Spleen (tissue), 11 donors: ENCODE measurements at regions not wholly inside any gene's neighbourhood (a gene's known extent, or its start where the extent isn't known, plus 50 kb on each side); places are given as distances from the start of the nearest gene placed in this dataset.
"Not testable (repeated sequence)": the region's sequence is repeated elsewhere in the genome, so short reads cannot be mapped to it uniquely, and the experiment has no call there.

Source experiments
- DNase-seq: peaks from one replicate; pipeline ENCODE4 v3.0.0-alpha.2; 2020
- H3K27ac ChIP-seq, 8 donors: fragments of 200-600 bp; sonication (generic) in 7 of 8; 1 replicate in 4 of 8; 2 replicates in 4 of 8; pipeline versions ENCODE4 v1.5.0 to v1.8.0; 2016 to 2021; ENCODE audit warnings: inconsistent platforms in 4 of 8, mild to moderate bottlenecking in 4 of 8, moderate library complexity in 1 of 8
- H3K27me3 ChIP-seq, 7 donors: fragments of 200-600 bp; sonication (generic) in 6 of 7; replicated peaks in 1 of 7; 1 replicate in 4 of 7; 2 replicates in 3 of 7; pipeline versions ENCODE4 v1.5.0 to v1.8.0; 2016 to 2021; ENCODE audit warnings: inconsistent platforms in 3 of 7, mild to moderate bottlenecking in 1 of 7
- H3K36me3 ChIP-seq, 6 donors: fragments of 200-600 bp; sonication (generic) in 5 of 6; 1 replicate in 4 of 6; 2 replicates in 2 of 6; pipeline versions ENCODE4 v1.5.0 to v1.8.0; 2016 to 2021; ENCODE audit warnings: inconsistent platforms in 2 of 6
- H3K4me1 ChIP-seq, 6 donors: fragments of 200-600 bp; sonication (generic) in 5 of 6; 1 replicate in 3 of 6; 2 replicates in 3 of 6; pipeline versions ENCODE4 v1.5.0 to v1.8.0; 2016 to 2021; ENCODE audit warnings: inconsistent platforms in 3 of 6
- H3K4me3 ChIP-seq, 8 donors: fragments of 200-600 bp; sonication (generic) in 7 of 8; 1 replicate in 4 of 8; 2 replicates in 4 of 8; pipeline versions ENCODE4 v1.5.0 to v1.8.0; 2016 to 2021; ENCODE audit warnings: inconsistent platforms in 4 of 8, mild to moderate bottlenecking in 4 of 8, moderate library complexity in 2 of 8
- H3K9me3 ChIP-seq, 8 donors: fragments of 200-600 bp; sonication (generic) in 7 of 8; 1 replicate in 4 of 8; 2 replicates in 4 of 8; pipeline versions ENCODE4 v1.5.0 to v1.8.0; 2016 to 2021; ENCODE audit warnings: inconsistent platforms in 4 of 8
- CTCF ChIP-seq, 11 experiments: fragments of 200-600 bp in 7 of 11; fragments of 450-650 bp in 4 of 11; sonication (generic) in 4 of 11; IDR thresholded peaks in 8 of 11; conservative IDR thresholded peaks in 3 of 11; 1 replicate in 7 of 11; 2 replicates in 4 of 11; pipeline versions ENCODE4 v1.4.0 to v1.8.0; 2016 to 2021; ENCODE audit warnings: antibody characterized with exemption in 11 of 11, inconsistent platforms in 4 of 11, mild to moderate bottlenecking in 1 of 11
- POLR2A ChIP-seq, 3 donors: fragments of 450-650 bp; IDR thresholded peaks; one replicate each; pipeline ENCODE4 v1.5.1; 2017; ENCODE audit warnings: antibody characterized with exemption in 3 of 3, mild to moderate bottlenecking in 1 of 3
- POLR2AphosphoS5 ChIP-seq, 3 donors: sonication (generic); formaldehyde crosslinking; IDR thresholded peaks; one replicate each; pipeline ENCODE4 v1.5.1; 2017; ENCODE audit warnings: antibody characterized with exemption in 3 of 3
- WGBS, 5 donors: extraction: QIAGEN DNeasy Blood & Tissue Kit in 3 of 5; methylation state at CpG; one replicate each; pipeline versions ENCODE4 v1.1.5 to v1.1.7; 2013 to 2018; 5-methylcytosine and 5-hydroxymethylcytosine counted together
- intact Hi-C: fragments of 100-400 bp; cut with DNase I; formaldehyde crosslinking; loops from one replicate; pipeline ENCODE4 v1.15.0; 2023; ENCODE audit warnings: low total_unique reads
- donor health status: healthy with polysubstance abuse.
- donor health status: DM: no; HTN: no; CAD: no; lungs with moderate emphysema.
- donor health status: DM: no; HTN: no; CAD: no.
- donor health status: Bipolar disorder and iron deficiency.
- donor health status: healthy.
- donor health status: DM: no; HTN: no; CAD: no.
- donor health status: DM: yes; HTN: yes; CAD: no.

- H3K4me1 ChIP-seq: no peaks in the 10 kb centered on the region
- no peaks in the 10 kb centered on the region for H3K27me3 ChIP-seq
- H3K27ac ChIP-seq: no peak overlapping the region
- no peak overlapping the region for H3K4me3 ChIP-seq
- no peaks in the 10 kb centered on the region for H3K9me3 ChIP-seq
- 71 to 86% (median 75%) methylated on average over 2 of the region's 2 CpGs for WGBS, 5 donors
- TF ChIP-seq POLR2AphosphoS5 (IDR thresholded peaks at IDR 0.05) (no peak), CTCF (IDR thresholded peaks at IDR 0.05 in 8 of 11, conservative IDR thresholded peaks at IDR 0.05 in 3 of 11) (no peak), POLR2A (IDR thresholded peaks at IDR 0.05) (no peak)
- H3K36me3 ChIP-seq: no peaks in the 10 kb centered on the region
- intact Hi-C loops: no loop called here
- DNase-seq: no peak
Measured at GRCh38 chr6:80517525-80517924, 411.1 kb downstream of the BCKDHB start.

GRCh38 chr6:80510521-80510920 lies 404.1 kb downstream of the BCKDHB start:
- H3K4me3 ChIP-seq, H3K27me3 ChIP-seq, DNase-seq, H3K27ac ChIP-seq, H3K4me1 ChIP-seq, H3K36me3 ChIP-seq, intact Hi-C loops, H3K9me3 ChIP-seq: not testable (repeated sequence)
- WGBS, 5 donors: 85 to 96% (median 91%) methylated on average over 1 of the region's 1 CpG

GRCh38 chr6:80508885-80509630 lies 402.6 kb downstream of the BCKDHB start:
- Histone ChIP-seq H3K36me3 (no peaks in the 10 kb centered on the region), H3K27ac (no peak overlapping the region), H3K4me1 (no peaks in the 10 kb centered on the region), H3K4me3 (no peak overlapping the region), H3K27me3 (no peaks in the 10 kb centered on the region), H3K9me3 (no peaks in the 10 kb centered on the region)
- intact Hi-C loops: no loop called here
- DNase-seq: no peak
- no peak for TF ChIP-seq POLR2AphosphoS5 (IDR thresholded peaks at IDR 0.05)
- no peak for TF ChIP-seq CTCF (IDR thresholded peaks at IDR 0.05 in 8 of 11, conservative IDR thresholded peaks at IDR 0.05 in 3 of 11)
- TF ChIP-seq POLR2A (IDR thresholded peaks at IDR 0.05): no peak

GRCh38 chr6:80504882-80505281 lies 398.4 kb downstream of the BCKDHB start:
- no peaks in the 10 kb centered on the region for H3K9me3 ChIP-seq
- H3K27me3 ChIP-seq: no peaks in the 10 kb centered on the region
- H3K27ac ChIP-seq: no peak overlapping the region
- TF ChIP-seq CTCF (IDR thresholded peaks at IDR 0.05 in 8 of 11, conservative IDR thresholded peaks at IDR 0.05 in 3 of 11) (no peak), POLR2AphosphoS5 (IDR thresholded peaks at IDR 0.05) (no peak)
- DNase-seq: no peak
- H3K36me3 ChIP-seq: no peaks in the 10 kb centered on the region
- H3K4me3 ChIP-seq: no peak overlapping the region
- 71 to 92% (median 83%) methylated on average over 3 of the region's 3 CpGs for WGBS, 5 donors
- intact Hi-C loops: no loop called here
- no peaks in the 10 kb centered on the region for H3K4me1 ChIP-seq

GRCh38 chr6:80503660-80504059 lies 397.2 kb downstream of the BCKDHB start:
- Histone ChIP-seq H3K4me3 (no peak overlapping the region), H3K9me3 (no peaks in the 10 kb centered on the region), H3K4me1 (no peaks in the 10 kb centered on the region), H3K27me3 (no peaks in the 10 kb centered on the region), H3K36me3 (no peaks in the 10 kb centered on the region), H3K27ac (no peak overlapping the region)
- TF ChIP-seq POLR2AphosphoS5 (IDR thresholded peaks at IDR 0.05): no peak
- no peak for TF ChIP-seq CTCF (IDR thresholded peaks at IDR 0.05 in 8 of 11, conservative IDR thresholded peaks at IDR 0.05 in 3 of 11)
- TF ChIP-seq POLR2A (IDR thresholded peaks at IDR 0.05): no peak
- DNase-seq: no peak
- intact Hi-C loops: no loop called here
- WGBS, 5 donors: 74 to 91% (median 83%) methylated on average over 2 of the region's 2 CpGs
